ENCODE measurements at regions not wholly inside any gene's neighbourhood (a gene's known extent, or its start where the extent isn't known, plus 50 kb on each side); places are given as distances from the start of the nearest gene placed in this dataset.

DNA sequence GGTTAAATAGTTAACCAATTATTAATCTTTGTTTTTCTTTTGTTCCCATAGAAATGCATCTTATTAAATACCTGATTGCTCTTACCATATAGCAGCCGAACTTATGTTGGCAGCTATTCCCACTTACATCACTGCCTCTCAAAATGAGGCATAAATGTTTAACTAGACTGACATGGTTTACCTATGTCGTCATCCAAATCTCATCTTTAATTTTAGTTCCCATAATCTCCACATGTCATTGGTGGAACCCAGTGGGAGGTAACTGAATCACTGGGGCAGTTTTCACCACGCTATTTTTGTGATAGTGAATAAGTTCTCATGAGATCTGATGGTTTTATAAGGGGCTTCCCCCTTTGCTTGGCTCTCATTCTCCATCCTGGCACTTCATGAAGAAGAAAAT lies 499.2 kb upstream of the ATP2B1 start:
- no peaks in the 10 kb centered on the region for H3K36me3 ChIP-seq
- TF ChIP-seq EP300 (IDR thresholded peaks at IDR 0.05), result no peak
- no peak for TF ChIP-seq POLR2A (IDR thresholded peaks at IDR 0.05)
- TF ChIP-seq POLR2AphosphoS5 (IDR thresholded peaks at IDR 0.05), result no peak
- TF ChIP-seq, protein P1, sequence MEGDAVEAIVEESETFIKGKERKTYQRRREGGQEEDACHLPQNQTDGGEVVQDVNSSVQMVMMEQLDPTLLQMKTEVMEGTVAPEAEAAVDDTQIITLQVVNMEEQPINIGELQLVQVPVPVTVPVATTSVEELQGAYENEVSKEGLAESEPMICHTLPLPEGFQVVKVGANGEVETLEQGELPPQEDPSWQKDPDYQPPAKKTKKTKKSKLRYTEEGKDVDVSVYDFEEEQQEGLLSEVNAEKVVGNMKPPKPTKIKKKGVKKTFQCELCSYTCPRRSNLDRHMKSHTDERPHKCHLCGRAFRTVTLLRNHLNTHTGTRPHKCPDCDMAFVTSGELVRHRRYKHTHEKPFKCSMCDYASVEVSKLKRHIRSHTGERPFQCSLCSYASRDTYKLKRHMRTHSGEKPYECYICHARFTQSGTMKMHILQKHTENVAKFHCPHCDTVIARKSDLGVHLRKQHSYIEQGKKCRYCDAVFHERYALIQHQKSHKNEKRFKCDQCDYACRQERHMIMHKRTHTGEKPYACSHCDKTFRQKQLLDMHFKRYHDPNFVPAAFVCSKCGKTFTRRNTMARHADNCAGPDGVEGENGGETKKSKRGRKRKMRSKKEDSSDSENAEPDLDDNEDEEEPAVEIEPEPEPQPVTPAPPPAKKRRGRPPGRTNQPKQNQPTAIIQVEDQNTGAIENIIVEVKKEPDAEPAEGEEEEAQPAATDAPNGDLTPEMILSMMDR (IDR thresholded peaks at IDR 0.05), result no peak
- no peak overlapping the region for H3K4me3 ChIP-seq
- H3K9me3 ChIP-seq, result peaks cover 0 to 4% (median 0%) of the 10 kb centered on the region in 4 donors
- H3K4me1 ChIP-seq, result no peaks in the 10 kb centered on the region
- no peak overlapping the region for H3K27ac ChIP-seq
- no peaks in the 10 kb centered on the region for H3K27me3 ChIP-seq
- intact Hi-C loops (cut with DNase I), result no loop called here
- DNase-seq, result no peak
- 57 to 73% methylated on average over 3 of the region's 3 CpGs for WGBS, 2 donors

DNA sequence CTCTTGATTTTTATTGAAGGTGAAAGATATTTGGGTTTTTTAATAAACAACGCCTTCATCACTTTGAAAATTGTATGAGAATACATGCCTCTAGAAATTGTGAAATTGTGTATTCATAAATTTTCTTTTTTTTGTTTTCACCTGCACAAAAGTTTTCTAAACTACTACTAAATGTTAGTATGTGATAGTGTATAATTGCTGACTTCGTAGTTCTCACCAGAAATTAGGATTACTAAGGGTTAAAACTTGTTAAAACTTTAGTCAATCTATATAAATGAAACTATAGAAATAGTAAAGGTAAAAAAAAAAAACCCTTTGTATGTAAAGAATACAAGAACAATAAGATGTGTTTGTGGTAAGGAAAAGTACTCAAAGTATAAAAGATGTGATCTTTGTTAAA lies 496.5 kb upstream of the ATP2B1 start:
- TF ChIP-seq POLR2A (IDR thresholded peaks at IDR 0.05) (no peak), EP300 (IDR thresholded peaks at IDR 0.05) (no peak), POLR2AphosphoS5 (IDR thresholded peaks at IDR 0.05) (no peak)
- TF ChIP-seq, protein P1 (IDR thresholded peaks at IDR 0.05), result no peak

DNA sequence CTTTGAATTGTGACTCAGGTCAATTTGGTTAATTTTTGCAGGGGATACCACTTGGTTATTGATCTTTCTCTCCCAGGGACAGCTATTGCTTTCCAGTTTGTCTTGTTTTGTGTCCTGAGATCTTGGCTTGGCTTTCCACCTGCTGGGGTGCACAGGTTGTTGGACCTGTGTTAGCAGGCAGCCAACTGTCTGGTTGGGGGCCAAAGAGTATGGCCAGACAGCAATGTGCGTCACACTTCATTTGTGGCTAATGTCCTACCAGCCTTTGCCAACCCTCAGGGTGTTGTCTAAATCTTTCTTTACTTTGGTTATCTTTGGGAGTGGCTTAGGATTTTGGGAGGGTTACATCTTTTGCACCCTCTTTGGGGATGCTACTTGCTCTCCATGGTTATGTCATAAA lies 494.9 kb upstream of the ATP2B1 start:
- Histone ChIP-seq H3K36me3 (no peaks in the 10 kb centered on the region), H3K27ac (no peak overlapping the region), H3K4me1 (no peaks in the 10 kb centered on the region), H3K27me3 (no peaks in the 10 kb centered on the region), H3K9me3 (no peaks in the 10 kb centered on the region), H3K4me3 (no peak overlapping the region)
- 98 to 99% methylated on average over 1 of the region's 1 CpG for WGBS, 2 donors
- DNase-seq, result no peak
- intact Hi-C loops (cut with DNase I), result no loop called here
- TF ChIP-seq EP300 (IDR thresholded peaks at IDR 0.05), result no peak
- no peak for TF ChIP-seq POLR2AphosphoS5 (IDR thresholded peaks at IDR 0.05)
- TF ChIP-seq, protein P1 (IDR thresholded peaks at IDR 0.05), result no peak
- TF ChIP-seq POLR2A (IDR thresholded peaks at IDR 0.05), result no peak

More for the DNA sequence above, 496.5 kb upstream of the ATP2B1 start:
- intact Hi-C loops (cut with DNase I), result no loop called here
- WGBS, 2 donors, result 86 to 91% methylated on average over 2 of the region's 2 CpGs
- no peaks in the 10 kb centered on the region for H3K27me3 ChIP-seq
- DNase-seq, result no peak
- H3K36me3 ChIP-seq, result no peaks in the 10 kb centered on the region
- no peaks in the 10 kb centered on the region for H3K4me1 ChIP-seq
- no peak overlapping the region for H3K4me3 ChIP-seq
- no peak overlapping the region for H3K27ac ChIP-seq
- H3K9me3 ChIP-seq, result peaks cover 0 to 4% (median 0%) of the 10 kb centered on the region in 4 donors

DNA sequence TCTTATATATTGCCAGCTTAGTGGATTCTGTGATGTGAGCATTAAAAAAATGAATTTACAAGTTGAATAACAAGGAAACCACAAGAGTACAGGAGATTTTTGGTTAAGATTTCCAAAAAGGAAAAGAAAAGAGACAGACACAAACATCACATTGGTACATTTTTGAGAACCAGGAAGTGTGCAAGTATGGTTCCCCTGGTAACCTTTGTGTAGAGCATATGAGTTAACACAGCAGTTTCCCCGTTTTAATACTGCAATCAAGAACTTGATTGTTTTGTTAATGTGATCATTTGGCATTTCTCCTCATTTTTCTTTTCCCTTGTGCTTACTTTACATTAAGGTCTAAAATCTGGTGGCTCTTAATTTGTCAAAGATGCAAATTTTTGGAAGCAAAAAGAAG lies 490.4 kb upstream of the ATP2B1 start:
- H3K27ac ChIP-seq, result no peak overlapping the region
- H3K4me1 ChIP-seq, result no peaks in the 10 kb centered on the region
- TF ChIP-seq POLR2AphosphoS5 (IDR thresholded peaks at IDR 0.05) (no peak), EP300 (IDR thresholded peaks at IDR 0.05) (no peak), POLR2A (IDR thresholded peaks at IDR 0.05) (no peak)
- TF ChIP-seq, protein P1 (IDR thresholded peaks at IDR 0.05), result no peak
- no peaks in the 10 kb centered on the region for H3K9me3 ChIP-seq
- H3K36me3 ChIP-seq, result no peaks in the 10 kb centered on the region
- H3K27me3 ChIP-seq, result no peaks in the 10 kb centered on the region
- intact Hi-C loops (cut with DNase I), result no loop called here
- H3K4me3 ChIP-seq, result no peak overlapping the region
- DNase-seq, result no peak
- WGBS, 2 donors, result 8 to 10% methylated on average over 1 of the region's 1 CpG

DNA sequence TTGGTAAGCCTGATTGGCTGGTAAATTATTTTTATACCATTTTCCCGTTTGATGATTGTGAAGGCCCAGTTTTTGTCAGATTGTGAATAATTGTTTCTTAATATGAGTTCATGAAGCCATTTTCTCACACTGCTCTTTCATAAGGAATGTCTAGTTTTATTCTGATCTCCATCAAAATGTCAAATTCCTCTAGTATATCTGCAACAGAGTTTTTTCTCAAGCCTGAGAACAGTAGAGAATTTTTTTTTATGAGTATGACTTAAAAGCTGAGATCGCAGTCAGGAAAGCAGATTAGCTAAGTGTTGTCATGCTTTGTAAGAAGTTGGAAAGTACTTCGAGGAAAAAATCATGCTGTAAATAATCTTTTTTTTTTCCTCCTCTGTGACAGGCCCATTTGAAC lies 484.9 kb upstream of the ATP2B1 start:
- Histone ChIP-seq H3K9me3 (no peaks in the 10 kb centered on the region), H3K4me1 (no peaks in the 10 kb centered on the region), H3K27me3 (no peaks in the 10 kb centered on the region), H3K27ac (no peak overlapping the region), H3K36me3 (no peaks in the 10 kb centered on the region), H3K4me3 (no peak overlapping the region)
- 68 to 78% methylated on average over 3 of the region's 3 CpGs for WGBS, 2 donors
- intact Hi-C loops (cut with DNase I), result no loop called here
- TF ChIP-seq, protein P1 (IDR thresholded peaks at IDR 0.05), result no peak
- TF ChIP-seq POLR2A (IDR thresholded peaks at IDR 0.05) (no peak), POLR2AphosphoS5 (IDR thresholded peaks at IDR 0.05) (no peak), EP300 (IDR thresholded peaks at IDR 0.05) (no peak)
- DNase-seq, result no peak

Data from sigmoid colon (tissue), 6 donors.